ENCODE measurements at regions not wholly inside any gene's neighbourhood (a gene's known extent, or its start where the extent isn't known, plus 50 kb on each side); places are given as distances from the start of the nearest gene placed in this dataset.

DNA sequence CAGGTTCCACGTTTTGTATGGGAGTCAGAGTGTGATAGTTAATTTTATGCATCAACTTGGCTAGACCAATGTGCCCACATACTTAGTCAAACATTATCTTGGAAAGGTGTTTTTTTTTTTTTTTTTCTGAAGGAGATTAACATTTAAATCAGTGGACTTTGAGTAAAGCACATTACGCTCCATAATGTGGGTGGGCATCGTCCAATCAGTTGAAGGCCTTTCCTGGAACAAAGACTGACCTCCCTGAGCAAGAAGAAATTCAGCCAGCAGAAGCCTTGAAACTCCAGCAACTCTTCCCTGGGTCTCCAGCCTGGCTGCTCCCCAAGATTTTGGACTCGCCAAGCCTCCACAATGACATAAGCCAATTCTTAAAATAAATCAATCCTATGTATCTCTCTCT, 711.4 kb downstream of the MTRR start:
- no peak overlapping the region for H3K27ac ChIP-seq
- no peaks in the 10 kb centered on the region for H3K9me3 ChIP-seq
- H3K4me3 ChIP-seq = no peak overlapping the region
- intact Hi-C loops (cut with DNase I; ENCODE audit: low total_unique reads) = no loop called here
- TF ChIP-seq POLR2A (IDR thresholded peaks at IDR 0.05) = no peak
- TF ChIP-seq, protein P1, sequence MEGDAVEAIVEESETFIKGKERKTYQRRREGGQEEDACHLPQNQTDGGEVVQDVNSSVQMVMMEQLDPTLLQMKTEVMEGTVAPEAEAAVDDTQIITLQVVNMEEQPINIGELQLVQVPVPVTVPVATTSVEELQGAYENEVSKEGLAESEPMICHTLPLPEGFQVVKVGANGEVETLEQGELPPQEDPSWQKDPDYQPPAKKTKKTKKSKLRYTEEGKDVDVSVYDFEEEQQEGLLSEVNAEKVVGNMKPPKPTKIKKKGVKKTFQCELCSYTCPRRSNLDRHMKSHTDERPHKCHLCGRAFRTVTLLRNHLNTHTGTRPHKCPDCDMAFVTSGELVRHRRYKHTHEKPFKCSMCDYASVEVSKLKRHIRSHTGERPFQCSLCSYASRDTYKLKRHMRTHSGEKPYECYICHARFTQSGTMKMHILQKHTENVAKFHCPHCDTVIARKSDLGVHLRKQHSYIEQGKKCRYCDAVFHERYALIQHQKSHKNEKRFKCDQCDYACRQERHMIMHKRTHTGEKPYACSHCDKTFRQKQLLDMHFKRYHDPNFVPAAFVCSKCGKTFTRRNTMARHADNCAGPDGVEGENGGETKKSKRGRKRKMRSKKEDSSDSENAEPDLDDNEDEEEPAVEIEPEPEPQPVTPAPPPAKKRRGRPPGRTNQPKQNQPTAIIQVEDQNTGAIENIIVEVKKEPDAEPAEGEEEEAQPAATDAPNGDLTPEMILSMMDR (IDR thresholded peaks at IDR 0.05) = no peak
- H3K27me3 ChIP-seq = no peaks in the 10 kb centered on the region
- DNase-seq = no peak
- no peaks in the 10 kb centered on the region for H3K4me1 ChIP-seq
- WGBS, 2 donors = 56 to 62% methylated on average over 4 of the region's 4 CpGs
- no peaks in the 10 kb centered on the region for H3K36me3 ChIP-seq (ENCODE audit: low read depth, missing control alignments)

DNA sequence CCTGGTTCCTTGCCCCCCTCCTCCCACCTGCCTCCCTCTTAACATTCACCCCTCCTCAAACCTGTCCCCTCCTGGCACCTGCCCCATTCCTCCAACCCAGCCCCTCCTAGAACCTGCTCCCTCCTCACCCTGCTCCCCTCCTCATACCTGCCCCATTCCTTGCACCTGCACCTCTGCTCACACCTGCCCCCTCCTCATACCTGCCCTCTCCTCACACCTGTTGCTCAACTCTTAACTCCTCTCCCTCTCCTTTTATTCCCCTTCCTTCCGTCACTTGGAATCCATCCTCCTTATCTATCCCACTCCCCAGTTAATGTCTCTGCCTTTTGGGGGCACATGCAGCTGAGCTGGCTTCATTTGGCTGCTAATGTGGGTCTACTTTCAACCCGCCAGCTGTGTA, 712.1 kb downstream of the MTRR start:
- WGBS, 2 donors = 76 to 86% methylated on average over 2 of the region's 2 CpGs
- TF ChIP-seq, protein P1 (IDR thresholded peaks at IDR 0.05) = no peak
- no peak for TF ChIP-seq POLR2A (IDR thresholded peaks at IDR 0.05)
- H3K9me3 ChIP-seq = no peaks in the 10 kb centered on the region
- H3K4me1 ChIP-seq = no peaks in the 10 kb centered on the region
- H3K27ac ChIP-seq = no peak overlapping the region
- H3K27me3 ChIP-seq = no peaks in the 10 kb centered on the region
- DNase-seq = no peak
- intact Hi-C loops (cut with DNase I; ENCODE audit: low total_unique reads) = no loop called here
- no peaks in the 10 kb centered on the region for H3K36me3 ChIP-seq (ENCODE audit: low read depth, missing control alignments)
- no peak overlapping the region for H3K4me3 ChIP-seq

DNA sequence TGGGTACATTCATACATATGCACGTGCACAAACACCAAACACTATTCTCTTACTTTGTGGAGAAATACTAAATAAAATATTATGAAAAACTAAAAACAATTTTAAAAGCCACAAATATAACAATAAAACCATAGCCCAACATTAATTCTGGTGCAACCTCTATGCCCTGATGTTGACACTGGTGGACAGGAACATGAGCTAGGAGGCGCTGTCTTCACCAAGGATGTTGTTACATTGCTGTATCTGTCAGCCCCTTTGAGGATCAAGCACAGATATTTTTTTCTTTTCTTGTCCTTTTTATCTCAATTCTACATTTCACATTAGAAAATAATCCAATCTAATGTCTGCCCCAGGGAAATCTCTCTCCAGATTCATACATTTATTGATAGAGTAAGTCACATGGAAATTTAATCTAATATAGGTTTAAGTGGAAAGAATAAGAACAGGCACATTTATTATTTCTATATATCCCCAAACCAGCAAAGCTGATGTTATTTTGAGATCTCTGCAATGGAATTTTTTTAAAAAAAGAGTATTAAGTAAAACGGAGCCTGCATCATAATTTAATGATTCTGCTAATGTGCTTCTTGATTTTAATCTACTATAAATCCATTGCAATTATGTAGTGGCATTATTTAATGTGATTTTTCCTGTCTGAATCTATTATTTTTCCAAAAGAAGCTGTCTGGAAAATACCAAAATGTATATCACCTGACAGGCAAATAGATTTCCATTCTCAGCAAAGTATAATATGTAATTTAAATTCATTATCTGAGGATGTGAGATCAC, 716.5 kb downstream of the MTRR start:
- H3K4me3 ChIP-seq = no peak overlapping the region
- H3K27ac ChIP-seq = no peak overlapping the region
- no peaks in the 10 kb centered on the region for H3K9me3 ChIP-seq
- intact Hi-C loops (cut with DNase I; ENCODE audit: low total_unique reads) = no loop called here
- no peaks in the 10 kb centered on the region for H3K36me3 ChIP-seq (ENCODE audit: low read depth, missing control alignments)
- no peak for DNase-seq
- H3K4me1 ChIP-seq = no peaks in the 10 kb centered on the region
- H3K27me3 ChIP-seq = no peaks in the 10 kb centered on the region
- 64 to 68% methylated on average over 3 of the region's 3 CpGs for WGBS, 2 donors
- TF ChIP-seq, protein P1 (IDR thresholded peaks at IDR 0.05) = peak in 1 of 3 experiments; percentile 10
- no peak for TF ChIP-seq POLR2A (IDR thresholded peaks at IDR 0.05)

DNA sequence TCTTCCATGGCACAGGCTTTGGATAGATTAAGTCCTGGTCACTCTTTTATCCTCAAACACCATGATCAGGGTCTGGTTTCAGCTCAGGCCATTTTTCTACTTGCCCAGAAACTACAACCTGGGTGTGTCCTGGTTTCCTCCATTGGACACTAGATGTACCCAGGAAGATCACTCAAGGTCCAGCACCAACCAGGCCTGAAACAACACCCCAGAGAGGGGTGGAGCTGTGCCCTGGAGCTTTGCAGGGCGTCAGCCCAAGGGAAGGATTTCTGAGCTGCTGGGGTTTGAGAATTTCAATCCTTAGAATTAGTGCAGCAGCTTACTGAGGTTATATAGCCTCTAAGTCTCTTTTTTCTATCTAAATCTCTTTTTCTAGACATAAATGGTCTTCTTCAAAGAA, 722.0 kb downstream of the MTRR start:
- Histone ChIP-seq H3K4me1 (no peaks in the 10 kb centered on the region), H3K4me3 (no peak overlapping the region), H3K9me3 (no peaks in the 10 kb centered on the region), H3K27me3 (no peaks in the 10 kb centered on the region), H3K36me3 (ENCODE audit: low read depth, missing control alignments) (no peaks in the 10 kb centered on the region), H3K27ac (no peak overlapping the region)
- WGBS, 2 donors = 56 to 78% methylated on average over 1 of the region's 1 CpG
- intact Hi-C loops (cut with DNase I; ENCODE audit: low total_unique reads) = no loop called here
- TF ChIP-seq POLR2A (IDR thresholded peaks at IDR 0.05) = no peak
- TF ChIP-seq, protein P1 (IDR thresholded peaks at IDR 0.05) = no peak
- DNase-seq = no peak

DNA sequence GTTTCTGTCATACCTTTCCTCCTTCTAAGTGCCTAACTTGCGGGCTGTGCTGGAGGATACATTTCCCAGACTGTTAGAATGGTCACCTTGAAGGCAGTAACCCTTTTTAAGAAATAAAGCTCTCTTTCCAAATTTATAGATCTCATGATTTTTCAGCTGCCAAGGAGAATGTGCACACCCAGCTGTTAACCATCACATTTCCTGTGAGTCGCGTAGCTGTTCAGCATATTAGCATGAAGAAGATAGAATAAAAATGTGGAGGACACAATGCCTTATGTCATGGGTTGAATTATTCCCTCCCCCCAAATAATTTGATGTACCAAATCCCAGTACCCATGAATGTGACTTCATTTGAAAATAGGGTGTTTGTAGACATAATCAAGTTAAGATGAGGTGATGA, 729.4 kb downstream of the MTRR start:
- Histone ChIP-seq H3K36me3 (ENCODE audit: low read depth, missing control alignments) (no peaks in the 10 kb centered on the region), H3K4me3 (no peak overlapping the region), H3K27me3 (no peaks in the 10 kb centered on the region), H3K27ac (no peak overlapping the region), H3K4me1 (no peaks in the 10 kb centered on the region), H3K9me3 (no peaks in the 10 kb centered on the region)
- 90 to 94% methylated on average over 3 of the region's 3 CpGs for WGBS, 2 donors
- intact Hi-C loops (cut with DNase I; ENCODE audit: low total_unique reads) = no loop called here
- DNase-seq = no peak
- TF ChIP-seq, protein P1 (IDR thresholded peaks at IDR 0.05) = no peak
- no peak for TF ChIP-seq POLR2A (IDR thresholded peaks at IDR 0.05)
